H7 (cell line): ENCODE measurements at regions not wholly inside any gene's neighbourhood (a gene's known extent, or its start where the extent isn't known, plus 50 kb on each side); places are given as distances from the start of the nearest gene placed in this dataset.

Experiments
- DNase-seq: peaks from one replicate; pipeline ENCODE4 v3.0.0; 2012
- H3K27me3 ChIP-seq: 2 replicates; pipeline ENCODE4 v1.6.0; 2011; ENCODE audit warnings: mild to moderate bottlenecking, low read length; ENCODE audit not compliant: control insufficient read depth, insufficient read depth
- H3K36me3 ChIP-seq: replicated peaks from 2 replicates; pipeline ENCODE4 v1.5.1; 2011; ENCODE audit warnings: low read length; ENCODE audit not compliant: control insufficient read depth, insufficient read depth
- H3K4me3 ChIP-seq: 2 replicates; pipeline ENCODE4 v1.5.1; 2011; ENCODE audit warnings: low read depth, mild to moderate bottlenecking, control low read depth, low read length, moderate library complexity; ENCODE audit not compliant: insufficient read depth

- Histone ChIP-seq H3K36me3 (no peaks in the 10 kb centered on the region), H3K27me3 (no peaks in the 10 kb centered on the region), H3K4me3 (no peak overlapping the region)
- DNase-seq: no peak
Measured at GRCh38 chr21:23463365-23463764, 2143.9 kb downstream of the MRPL39 start.

GRCh38 chr21:23455676-23456075 lies 2151.6 kb downstream of the MRPL39 start:
- H3K36me3 ChIP-seq: no peaks in the 10 kb centered on the region
- no peak for DNase-seq
- H3K4me3 ChIP-seq: no peak overlapping the region
- no peaks in the 10 kb centered on the region for H3K27me3 ChIP-seq

GRCh38 chr21:23452384-23453083 lies 2154.7 kb downstream of the MRPL39 start:
- H3K36me3 ChIP-seq: no peaks in the 10 kb centered on the region
- H3K4me3 ChIP-seq: no peak overlapping the region
- H3K27me3 ChIP-seq: no peaks in the 10 kb centered on the region
- DNase-seq: peak; percentile 13

- H3K27me3 ChIP-seq: no peaks in the 10 kb centered on the region
- H3K4me3 ChIP-seq: no peak overlapping the region
- H3K36me3 ChIP-seq: no peaks in the 10 kb centered on the region
- no peak for DNase-seq
Measured at GRCh38 chr21:23445307-23445706, 2162.0 kb downstream of the MRPL39 start.

- H3K36me3 ChIP-seq: no peaks in the 10 kb centered on the region
- no peak for DNase-seq
- no peaks in the 10 kb centered on the region for H3K27me3 ChIP-seq
- no peak overlapping the region for H3K4me3 ChIP-seq
Measured at GRCh38 chr21:23438081-23438480, 2169.2 kb downstream of the MRPL39 start.

- no peak overlapping the region for H3K4me3 ChIP-seq
- H3K36me3 ChIP-seq: no peaks in the 10 kb centered on the region
- DNase-seq: no peak
- H3K27me3 ChIP-seq: no peaks in the 10 kb centered on the region
Measured at GRCh38 chr21:23402929-23403520, 2204.3 kb downstream of the MRPL39 start.

- Histone ChIP-seq H3K27me3 (no peaks in the 10 kb centered on the region), H3K36me3 (no peaks in the 10 kb centered on the region), H3K4me3 (no peak overlapping the region)
- no peak for DNase-seq
Measured at GRCh38 chr21:23401278-23401677, 2206.0 kb downstream of the MRPL39 start.

GRCh38 chr21:23398726-23399125 lies 2208.6 kb downstream of the MRPL39 start:
- no peak for DNase-seq
- no peak overlapping the region for H3K4me3 ChIP-seq
- no peaks in the 10 kb centered on the region for H3K36me3 ChIP-seq
- H3K27me3 ChIP-seq: no peaks in the 10 kb centered on the region

GRCh38 chr21:23394458-23394857 lies 2212.8 kb downstream of the MRPL39 start:
- H3K36me3 ChIP-seq: no peaks in the 10 kb centered on the region
- no peak overlapping the region for H3K4me3 ChIP-seq
- H3K27me3 ChIP-seq: no peaks in the 10 kb centered on the region
- DNase-seq: no peak

GRCh38 chr21:23384679-23385078 lies 2222.6 kb downstream of the MRPL39 start:
- no peaks in the 10 kb centered on the region for H3K27me3 ChIP-seq
- no peaks in the 10 kb centered on the region for H3K36me3 ChIP-seq
- peak; percentile 18 for DNase-seq
- H3K4me3 ChIP-seq: peak overlapping the region; percentile 1; the same call in 1 of the 2 replicates

GRCh38 chr21:23374155-23374554 lies 2233.1 kb downstream of the MRPL39 start:
- no peak for DNase-seq
- Histone ChIP-seq H3K27me3 (no peaks in the 10 kb centered on the region), H3K4me3 (no peak overlapping the region), H3K36me3 (no peaks in the 10 kb centered on the region)

- Histone ChIP-seq H3K27me3 (no peaks in the 10 kb centered on the region), H3K4me3 (no peak overlapping the region), H3K36me3 (no peaks in the 10 kb centered on the region)
- DNase-seq: no peak
Measured at GRCh38 chr21:23356905-23357304, 2250.4 kb downstream of the MRPL39 start.

GRCh38 chr21:23316190-23316589 lies 2291.1 kb downstream of the MRPL39 start:
- Histone ChIP-seq H3K27me3 (no peaks in the 10 kb centered on the region), H3K4me3 (no peak overlapping the region), H3K36me3 (no peaks in the 10 kb centered on the region)
- no peak for DNase-seq

GRCh38 chr21:23308741-23309140 lies 2298.5 kb downstream of the MRPL39 start:
- Histone ChIP-seq H3K36me3 (no peaks in the 10 kb centered on the region), H3K27me3 (no peaks in the 10 kb centered on the region), H3K4me3 (no peak overlapping the region)
- no peak for DNase-seq

GRCh38 chr21:23307065-23307464 lies 2300.2 kb downstream of the MRPL39 start:
- no peak for DNase-seq
- no peaks in the 10 kb centered on the region for H3K27me3 ChIP-seq
- H3K36me3 ChIP-seq: no peaks in the 10 kb centered on the region
- H3K4me3 ChIP-seq: no peak overlapping the region
